K562 (cell line): ENCODE measurements at regions not wholly inside any gene's neighbourhood (a gene's known extent, or its start where the extent isn't known, plus 50 kb on each side); places are given as distances from the start of the nearest gene placed in this dataset.

Experiments used
- ATAC-seq: fragments of 200-7000 bp; cut with Tn5 transposase; 3 replicates; pipeline ENCODE4 v1.9.1; 2020; ENCODE audit warnings: moderate library complexity
- BruUV-seq: library from RNA; stranded (reverse); fragments of 400-500 nt; replicated peaks from 2 replicates; lab custom pipeline; 2021; lab: Mats Ljungman, UMichigan
- CTCF ChIA-PET: fragments of 300-600 bp; formaldehyde crosslinking; extraction: SDS; loops from one replicate; lab custom pipeline; 2021; ENCODE audit warnings: low intra/inter-chr PET ratio; lab: Yijun Ruan, JAX
- POLR2A ChIA-PET: fragments of 300-600, 350-650 bp; sonication (Branson Sonifier 250); formaldehyde crosslinking; extraction: SDS; loops from one replicate; lab custom pipeline; 2021; ENCODE audit warnings: antibody characterized with exemption, inconsistent platforms; lab: Yijun Ruan, JAX
- DNase-seq, 4 experiments: peaks; one replicate each; pipeline versions ENCODE4 v3.0.0 to v3.0.0-alpha.2; 2011 to 2018; ENCODE audit warnings: low spot score in 3 of 4, mixed read lengths in 3 of 4; ENCODE audit errors: extremely low read depth in 1 of 4
- FAIRE-seq: peaks from 2 replicates; lab custom pipeline; 2011; peaks lifted over from hg19 to GRCh38; lab: Jason Lieb, UNC
- H2AFZ ChIP-seq: 2 replicates; pipeline ENCODE4 v1.6.0; 2011; ENCODE audit warnings: low read depth, low read length, control low read depth, inconsistent platforms
- H3K27ac ChIP-seq: fragments of 200-600 bp; 3 replicates; pipeline ENCODE4 v1.8.0; 2011; ENCODE audit warnings: low read depth, mild to moderate bottlenecking, control low read depth, inconsistent platforms, low read length, moderate library complexity, mixed read lengths; ENCODE audit errors: extremely low read depth
- H3K27me3 ChIP-seq, 2 experiments: fragments of 300-600 bp in 1 of 2; 2 replicates in 1 of 2; 3 replicates in 1 of 2; pipeline versions ENCODE4 v1.6.0 to v1.8.0; 2011; ENCODE audit warnings: inconsistent platforms in 2 of 2, low read length in 2 of 2, mild to moderate bottlenecking in 1 of 2, mixed read lengths in 1 of 2, moderate library complexity in 1 of 2; ENCODE audit not compliant: control insufficient read depth in 2 of 2, insufficient read depth in 2 of 2
- H3K36me3 ChIP-seq: fragments of 300-600 bp; 3 replicates; pipeline ENCODE4 v1.8.0; 2011; ENCODE audit warnings: mild to moderate bottlenecking, low read length, inconsistent platforms; ENCODE audit not compliant: control insufficient read depth, insufficient read depth
- H3K4me1 ChIP-seq, 2 experiments: fragments of 200-600 bp in 1 of 2; replicated peaks in 1 of 2; 2 replicates in 1 of 2; 3 replicates in 1 of 2; pipeline versions ENCODE4 v1.5.1 to v1.8.0; 2011; ENCODE audit warnings: inconsistent platforms in 2 of 2, low read length in 2 of 2, mild to moderate bottlenecking in 1 of 2, mixed read lengths in 1 of 2, moderate library complexity in 1 of 2; ENCODE audit not compliant: control insufficient read depth in 2 of 2, insufficient read depth in 2 of 2
- H3K4me2 ChIP-seq: 2 replicates; pipeline ENCODE4 v1.6.1; 2011; ENCODE audit warnings: low read length, control low read depth, inconsistent platforms, mixed read lengths; ENCODE audit not compliant: insufficient read depth
- H3K4me3 ChIP-seq: fragments of 200-600 bp; sonication (generic), shearing (Covaris generic); 2 replicates; pipeline ENCODE4 v1.5.1; 2016; ENCODE audit warnings: control low read depth, inconsistent platforms
- H3K79me2 ChIP-seq: fragments of 200-600 bp; 3 replicates; pipeline ENCODE4 v1.8.0; 2011; ENCODE audit warnings: low read length, inconsistent platforms; ENCODE audit not compliant: control insufficient read depth, insufficient read depth
- H3K9ac ChIP-seq, 2 experiments: 2 replicates each; pipeline versions ENCODE4 v1.6.0 to v1.6.1; 2011; ENCODE audit warnings: low read depth in 2 of 2, low read length in 2 of 2, control low read depth in 1 of 2, inconsistent platforms in 1 of 2, mild to moderate bottlenecking in 1 of 2, mixed read lengths in 1 of 2; ENCODE audit not compliant: insufficient read depth in 1 of 2
- H3K9me1 ChIP-seq: one replicate; pipeline ENCODE4 v1.6.0; 2011; ENCODE audit warnings: inconsistent platforms, mild to moderate bottlenecking, low read length, moderate library complexity; ENCODE audit not compliant: control insufficient read depth, insufficient read depth
- H3K9me3 ChIP-seq: replicated peaks from 2 replicates; pipeline ENCODE4 v1.5.1; 2011; ENCODE audit warnings: low read depth, low read length, inconsistent platforms; ENCODE audit not compliant: control insufficient read depth, insufficient read depth
- H4K20me1 ChIP-seq: replicated peaks from 2 replicates; pipeline ENCODE4 v1.6.1; 2011; ENCODE audit warnings: low read length, inconsistent platforms, mixed read lengths; ENCODE audit not compliant: control insufficient read depth, insufficient read depth
- ARNT ChIP-seq, 2 experiments: fragments of 450-650 bp; IDR thresholded peaks; 2 replicates each; pipeline ENCODE4 v1.6.1; 2016; ENCODE audit warnings: mild to moderate bottlenecking in 1 of 2
- ASH1L ChIP-seq: fragments of 450-650 bp; IDR thresholded peaks from 2 replicates; pipeline ENCODE4 v1.6.1; 2018; ENCODE audit warnings: borderline replicate concordance, mild to moderate bottlenecking, low read depth; ENCODE audit not compliant: partially characterized antibody
- CBX2 ChIP-seq: fragments of 200-600 bp; sonication (generic); IDR thresholded peaks from one replicate; pipeline ENCODE4 v1.6.1; 2012; ENCODE audit warnings: mild to moderate bottlenecking, low read length, inconsistent platforms; ENCODE audit not compliant: insufficient read depth, poor library complexity, severe bottlenecking
- FOXJ2 ChIP-seq: fragments of 200-800 bp; sonication (Bioruptor generic); IDR thresholded peaks from 2 replicates; pipeline ENCODE4 v1.6.1; 2016; ENCODE audit warnings: missing genetic modification characterization, missing compliant biosample characterization
- NFIX ChIP-seq: fragments of 250-450 bp; sonication (Bioruptor Pico); IDR thresholded peaks from 2 replicates; pipeline ENCODE4 v1.4.0; 2020; ENCODE audit warnings: low read depth, mild to moderate bottlenecking, moderate library complexity
- PYGO2 ChIP-seq: fragments of 450-650 bp; IDR thresholded peaks from 2 replicates; pipeline ENCODE4 v1.6.1; 2016; ENCODE audit warnings: mild to moderate bottlenecking, missing genetic modification characterization, moderate library complexity, missing compliant biosample characterization
- VEZF1 ChIP-seq: fragments of 200-800 bp; sonication (Bioruptor generic); IDR thresholded peaks from 2 replicates; pipeline ENCODE4 v1.6.1; 2017; ENCODE audit warnings: missing genetic modification characterization, missing compliant biosample characterization
- ZNF280A ChIP-seq: fragments of 450-650 bp; IDR thresholded peaks from 2 replicates; pipeline ENCODE4 v1.6.1; 2018; ENCODE audit warnings: mild to moderate bottlenecking, low read depth; ENCODE audit not compliant: partially characterized antibody
- WGBS: fragments of 100-300 bp; shearing (Covaris generic); methylation state at CpG from one replicate; pipeline ENCODE4 v1.1.6; 2016; ENCODE audit warnings: low coverage, mixed read lengths; ENCODE audit not compliant: insufficient coverage; ENCODE audit errors: missing lambda C conversion rate; 5-methylcytosine and 5-hydroxymethylcytosine counted together
- in situ Hi-C: fragments of 300-500 bp; cut with MboI; formaldehyde crosslinking; loops from 4 replicates; pipeline ENCODE4 v1.15.0; 2018; ENCODE audit warnings: inconsistent platforms, mixed read lengths
- intact Hi-C: fragments of 100-400 bp; cut with micrococcal nuclease; formaldehyde crosslinking; loops from 2 replicates; pipeline ENCODE4 v1.14.2; 2022
- TF ChIP-seq, protein P1 (sequence below): IDR thresholded peaks from 2 replicates; pipeline ENCODE4 v1.6.1; 2011; ENCODE audit not compliant: insufficient read length; ENCODE audit errors: extremely low read depth

DNA sequence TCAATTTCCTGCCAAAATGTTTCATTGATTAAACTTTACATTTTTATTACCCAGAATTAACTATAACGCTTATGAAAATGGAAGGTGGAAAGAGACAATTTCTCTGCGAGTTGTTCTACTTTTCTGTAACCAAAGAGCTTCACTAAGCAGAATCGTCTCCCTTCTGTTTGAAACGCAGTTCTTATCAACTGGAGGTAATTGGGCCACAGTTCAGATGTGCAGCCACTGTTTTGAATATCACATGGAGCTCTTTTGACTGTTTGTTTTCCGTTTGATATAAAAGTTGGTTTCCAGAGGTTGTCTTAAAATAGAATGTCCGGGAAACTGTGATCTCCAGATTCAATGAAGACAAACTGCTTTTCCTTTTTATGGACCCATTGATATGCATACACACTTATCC is 183.3 kb upstream of the SEL1L start:
- Histone ChIP-seq H4K20me1 (no peaks in the 10 kb centered on the region), H2AFZ (no peak overlapping the region), H3K79me2 (no peaks in the 10 kb centered on the region), H3K4me2 (no peak overlapping the region), H3K4me1 (no peaks in the 10 kb centered on the region; a peak in 1 of 5 replicates), H3K9ac (no peak overlapping the region), H3K4me3 (no peak overlapping the region), H3K27ac (no peak overlapping the region), H3K9me1 (no peaks in the 10 kb centered on the region), H3K9me3 (no peaks in the 10 kb centered on the region), H3K27me3 (no peaks in the 10 kb centered on the region), H3K36me3 (no peaks in the 10 kb centered on the region)
- in situ Hi-C loops: no loop called here
- WGBS: 0% methylated on average over 6 of the region's 6 CpGs
- ChIA-PET CTCF (no interaction called here), POLR2A (no interaction called here)
- no peak for TF ChIP-seq NFIX (CRISPR knock-in tag)
- no peak for TF ChIP-seq VEZF1 (CRISPR knock-in tag)
- TF ChIP-seq FOXJ2: no peak
- no peak for TF ChIP-seq ASH1L
- TF ChIP-seq ARNT (IDR thresholded peaks at IDR 0.05): no peak
- no peak for TF ChIP-seq ZNF280A
- TF ChIP-seq PYGO2: no peak
- TF ChIP-seq, protein P1, sequence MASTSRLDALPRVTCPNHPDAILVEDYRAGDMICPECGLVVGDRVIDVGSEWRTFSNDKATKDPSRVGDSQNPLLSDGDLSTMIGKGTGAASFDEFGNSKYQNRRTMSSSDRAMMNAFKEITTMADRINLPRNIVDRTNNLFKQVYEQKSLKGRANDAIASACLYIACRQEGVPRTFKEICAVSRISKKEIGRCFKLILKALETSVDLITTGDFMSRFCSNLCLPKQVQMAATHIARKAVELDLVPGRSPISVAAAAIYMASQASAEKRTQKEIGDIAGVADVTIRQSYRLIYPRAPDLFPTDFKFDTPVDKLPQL: no peak
- TF ChIP-seq CBX2: no peak
- ATAC-seq: no peak
- intact Hi-C loops: no loop called here
- DNase-seq: no peak
- no TSS peak for BruUV-seq
- FAIRE-seq: no peak
